Muscle layer of duodenum (tissue), 2 donors: ENCODE measurements at regions not wholly inside any gene's neighbourhood (a gene's known extent, or its start where the extent isn't known, plus 50 kb on each side); places are given as distances from the start of the nearest gene placed in this dataset.
"Not testable (repeated sequence)": the region's sequence is repeated elsewhere in the genome, so short reads cannot be mapped to it uniquely, and the experiment has no call there.

Experiments used
- H3K27ac ChIP-seq: one replicate; pipeline ENCODE4 v1.7.0; 2013; ENCODE audit warnings: mild to moderate bottlenecking, low read length
- H3K27me3 ChIP-seq: one replicate; pipeline ENCODE4 v1.7.0; 2013; ENCODE audit warnings: low read depth, mild to moderate bottlenecking, control low read depth, low read length
- H3K36me3 ChIP-seq, 2 donors: one replicate each; pipeline ENCODE4 v1.7.0; 2013; ENCODE audit warnings: low read length in 2 of 2, control low read depth in 1 of 2, mild to moderate bottlenecking in 1 of 2; ENCODE audit not compliant: insufficient read depth in 2 of 2, control insufficient read depth in 1 of 2
- H3K4me1 ChIP-seq, 2 donors: one replicate each; pipeline ENCODE4 v1.7.0; 2013; ENCODE audit warnings: low read length in 2 of 2, mild to moderate bottlenecking in 2 of 2, control low read depth in 1 of 2, moderate library complexity in 1 of 2; ENCODE audit not compliant: insufficient read depth in 2 of 2, control insufficient read depth in 1 of 2
- H3K4me3 ChIP-seq, 2 donors: one replicate each; pipeline ENCODE4 v1.7.0; 2013; ENCODE audit warnings: low read length in 2 of 2, low read depth in 1 of 2, mild to moderate bottlenecking in 1 of 2
- H3K9me3 ChIP-seq, 2 donors: one replicate each; pipeline ENCODE4 v1.7.0; 2013; ENCODE audit warnings: low read length in 2 of 2, control low read depth in 1 of 2, mild to moderate bottlenecking in 1 of 2; ENCODE audit not compliant: control insufficient read depth in 1 of 2
- donor health status: healthy.

- H3K4me3 ChIP-seq = peak overlapping the region in 1 of 2 donors; percentile 58
Measured at GRCh38 chr3:75396316-75396802, 267.8 kb upstream of the FRG2C start.

GRCh38 chr3:75397486-75397885 is 266.6 kb upstream of the FRG2C start:
- H3K27me3 ChIP-seq, H3K4me3 ChIP-seq, H3K27ac ChIP-seq, H3K9me3 ChIP-seq, H3K36me3 ChIP-seq, H3K4me1 ChIP-seq: not testable (repeated sequence)

More at GRCh38 chr3:75396316-75396802, 267.8 kb upstream of the FRG2C start:
- no peaks in the 10 kb centered on the region for H3K27me3 ChIP-seq
- H3K4me1 ChIP-seq = no peaks in the 10 kb centered on the region
- H3K36me3 ChIP-seq = no peaks in the 10 kb centered on the region
- H3K27ac ChIP-seq = no peak overlapping the region
- H3K9me3 ChIP-seq = no peaks in the 10 kb centered on the region

- peaks cover 0 to 18% of the 10 kb centered on the region in 2 donors for H3K36me3 ChIP-seq
- H3K27me3 ChIP-seq, H3K9me3 ChIP-seq, H3K4me1 ChIP-seq, H3K27ac ChIP-seq, H3K4me3 ChIP-seq: not testable (repeated sequence)
Measured at GRCh38 chr3:75422101-75422945, 241.8 kb upstream of the FRG2C start.

- not testable (repeated sequence) for H3K27ac ChIP-seq, H3K4me3 ChIP-seq, H3K9me3 ChIP-seq, H3K4me1 ChIP-seq, H3K27me3 ChIP-seq
- H3K36me3 ChIP-seq = peaks cover 0 to 24% of the 10 kb centered on the region in 2 donors
Measured at GRCh38 chr3:75425379-75425778, 238.7 kb upstream of the FRG2C start.

GRCh38 chr3:75427486-75427885 is 236.6 kb upstream of the FRG2C start:
- H3K4me3 ChIP-seq, H3K4me1 ChIP-seq, H3K27ac ChIP-seq, H3K9me3 ChIP-seq, H3K27me3 ChIP-seq: not testable (repeated sequence)
- H3K36me3 ChIP-seq = peaks cover 0 to 24% of the 10 kb centered on the region in 2 donors

GRCh38 chr3:75427906-75428305 is 236.2 kb upstream of the FRG2C start:
- H3K9me3 ChIP-seq, H3K27me3 ChIP-seq, H3K4me3 ChIP-seq, H3K27ac ChIP-seq, H3K4me1 ChIP-seq: not testable (repeated sequence)
- peaks cover 0 to 24% of the 10 kb centered on the region in 2 donors for H3K36me3 ChIP-seq

GRCh38 chr3:75429561-75430220 is 234.4 kb upstream of the FRG2C start:
- H3K4me1 ChIP-seq, H3K4me3 ChIP-seq, H3K27ac ChIP-seq, H3K9me3 ChIP-seq, H3K27me3 ChIP-seq: not testable (repeated sequence)
- peaks cover 0 to 24% of the 10 kb centered on the region in 2 donors for H3K36me3 ChIP-seq

GRCh38 chr3:75430406-75430805 is 233.7 kb upstream of the FRG2C start:
- not testable (repeated sequence) for H3K4me3 ChIP-seq, H3K4me1 ChIP-seq, H3K27ac ChIP-seq, H3K27me3 ChIP-seq, H3K9me3 ChIP-seq
- peaks cover 0 to 22% of the 10 kb centered on the region in 2 donors for H3K36me3 ChIP-seq

- H3K27me3 ChIP-seq, H3K27ac ChIP-seq, H3K4me3 ChIP-seq, H3K9me3 ChIP-seq, H3K4me1 ChIP-seq: not testable (repeated sequence)
- H3K36me3 ChIP-seq = peaks cover 0 to 14% of the 10 kb centered on the region in 2 donors
Measured at GRCh38 chr3:75431120-75431519, 233.0 kb upstream of the FRG2C start.

GRCh38 chr3:75432466-75432865 is 231.7 kb upstream of the FRG2C start:
- not testable (repeated sequence) for H3K36me3 ChIP-seq, H3K9me3 ChIP-seq, H3K4me3 ChIP-seq, H3K27me3 ChIP-seq, H3K4me1 ChIP-seq, H3K27ac ChIP-seq

GRCh38 chr3:75432885-75433284 is 231.2 kb upstream of the FRG2C start:
- not testable (repeated sequence) for H3K27ac ChIP-seq, H3K9me3 ChIP-seq, H3K4me1 ChIP-seq, H3K27me3 ChIP-seq, H3K36me3 ChIP-seq, H3K4me3 ChIP-seq
